WERI-Rb-1 (cell line): ENCODE measurements at regions not wholly inside any gene's neighbourhood (a gene's known extent, or its start where the extent isn't known, plus 50 kb on each side); places are given as distances from the start of the nearest gene placed in this dataset.

Source experiments
- DNase-seq: peaks from one replicate; pipeline ENCODE4 v3.0.0-alpha.2; 2020
- H3K27ac ChIP-seq: fragments of 250-450 bp; sonication (Bioruptor Pico); 2 replicates; pipeline ENCODE4 v1.5.1; 2020; ENCODE audit warnings: mild to moderate bottlenecking, moderate library complexity
- H3K27me3 ChIP-seq: fragments of 250-450 bp; sonication (Bioruptor Pico); 2 replicates; pipeline ENCODE4 v1.5.1; 2021; ENCODE audit warnings: mild to moderate bottlenecking, low read depth, moderate library complexity; ENCODE audit not compliant: insufficient read depth, severe bottlenecking
- H3K36me3 ChIP-seq: fragments of 250-450 bp; sonication (Bioruptor Pico); 2 replicates; pipeline ENCODE4 v1.5.1; 2020; ENCODE audit warnings: mild to moderate bottlenecking, moderate library complexity
- H3K4me3 ChIP-seq: 2 replicates; pipeline ENCODE4 v1.5.1; 2011; ENCODE audit warnings: low read depth, mild to moderate bottlenecking, control low read depth, low read length
- H3K9me3 ChIP-seq: fragments of 250-450 bp; sonication (Bioruptor Pico); 2 replicates; pipeline ENCODE4 v1.5.1; 2021; ENCODE audit warnings: mild to moderate bottlenecking, moderate library complexity; ENCODE audit not compliant: severe bottlenecking
- CTCF ChIP-seq: IDR thresholded peaks from 2 replicates; pipeline ENCODE4 v1.5.1; 2011; ENCODE audit warnings: low read depth, mild to moderate bottlenecking, control low read depth, inconsistent platforms, low read length

DNA sequence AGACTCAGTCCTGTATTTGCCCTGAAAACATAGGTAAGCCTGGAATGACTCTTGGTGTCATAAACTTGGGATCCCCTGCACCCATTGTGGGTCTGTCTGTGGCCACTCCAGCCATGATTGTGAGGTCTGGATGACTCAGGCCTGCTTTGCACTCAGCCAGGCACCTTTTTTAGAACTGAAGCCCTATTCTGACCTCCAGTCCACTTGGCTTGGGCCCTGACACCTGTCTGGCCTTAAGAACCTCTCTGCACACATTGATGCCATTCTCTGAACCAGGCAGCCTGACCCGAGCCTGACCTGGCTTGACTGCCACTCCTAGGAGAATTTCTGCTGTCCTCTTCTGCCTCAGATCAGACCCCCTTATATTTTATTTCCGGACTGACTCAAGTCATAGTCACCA lies 383.7 kb downstream of the MAFB start:
- no peak overlapping the region for H3K4me3 ChIP-seq
- no peaks in the 10 kb centered on the region for H3K36me3 ChIP-seq
- no peaks in the 10 kb centered on the region for H3K9me3 ChIP-seq
- no peak for DNase-seq
- no peak overlapping the region for H3K27ac ChIP-seq
- peaks cover 19% of the 10 kb centered on the region for H3K27me3 ChIP-seq
- TF ChIP-seq CTCF: no peak

- H3K4me3 ChIP-seq: no peak overlapping the region
- H3K27ac ChIP-seq: no peak overlapping the region
- DNase-seq: no peak
- H3K36me3 ChIP-seq: no peaks in the 10 kb centered on the region
- H3K27me3 ChIP-seq: peaks cover 16% of the 10 kb centered on the region
- H3K9me3 ChIP-seq: no peaks in the 10 kb centered on the region
- no peak for TF ChIP-seq CTCF
Observed at GRCh38 chr20:40304119-40304613, 384.9 kb downstream of the MAFB start.

- Histone ChIP-seq H3K27ac (no peak overlapping the region), H3K36me3 (no peaks in the 10 kb centered on the region), H3K4me3 (no peak overlapping the region), H3K9me3 (no peaks in the 10 kb centered on the region), H3K27me3 (peaks cover 3% of the 10 kb centered on the region)
- DNase-seq: no peak
- TF ChIP-seq CTCF: no peak
Observed at GRCh38 chr20:40294747-40295146, 394.3 kb downstream of the MAFB start.

DNA sequence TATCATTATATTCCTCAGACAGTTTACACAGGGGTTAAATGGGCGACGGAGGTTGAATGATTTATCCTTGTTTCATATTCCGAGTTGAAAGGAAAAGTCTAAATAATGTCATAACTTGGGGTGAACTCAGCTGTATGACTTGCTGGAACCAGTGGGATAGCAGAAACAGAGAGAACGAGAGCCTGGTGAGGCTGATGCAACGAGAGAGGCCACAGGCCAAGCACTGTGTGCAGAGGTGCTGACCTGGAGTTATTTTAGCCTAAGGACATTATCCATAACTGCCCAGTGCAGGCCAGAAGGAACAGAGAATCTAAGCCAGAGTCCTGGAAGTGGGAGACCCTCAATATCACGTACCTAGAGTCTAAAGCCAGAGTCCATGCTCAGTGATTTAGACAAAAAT lies 394.9 kb downstream of the MAFB start:
- Histone ChIP-seq H3K27me3 (no peaks in the 10 kb centered on the region), H3K4me3 (no peak overlapping the region), H3K27ac (no peak overlapping the region), H3K36me3 (no peaks in the 10 kb centered on the region), H3K9me3 (no peaks in the 10 kb centered on the region)
- DNase-seq: no peak
- TF ChIP-seq CTCF: no peak

DNA sequence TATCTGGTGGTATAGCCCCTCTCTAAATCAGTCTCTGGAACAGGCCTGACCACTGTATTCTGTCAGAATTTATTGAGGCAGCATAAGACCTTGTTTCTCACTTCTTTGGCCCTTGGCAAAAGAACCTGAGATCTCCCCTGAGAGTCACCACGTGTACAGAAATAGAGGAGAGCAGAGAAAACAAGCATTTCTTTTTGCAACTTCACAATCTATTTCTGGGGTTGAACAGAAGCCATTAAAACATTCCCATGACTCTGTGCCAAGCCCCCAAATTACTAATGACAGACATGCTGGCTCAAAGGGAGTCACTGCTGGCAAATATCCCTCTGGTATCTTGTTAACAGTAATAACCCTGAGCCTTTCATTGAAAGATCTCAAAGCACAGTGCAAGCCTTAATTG lies 395.3 kb downstream of the MAFB start:
- H3K36me3 ChIP-seq: no peaks in the 10 kb centered on the region
- H3K27ac ChIP-seq: no peak overlapping the region
- H3K4me3 ChIP-seq: no peak overlapping the region
- TF ChIP-seq CTCF: no peak
- peaks cover under 1% of the 10 kb centered on the region for H3K27me3 ChIP-seq
- no peak for DNase-seq
- H3K9me3 ChIP-seq: no peaks in the 10 kb centered on the region

DNA sequence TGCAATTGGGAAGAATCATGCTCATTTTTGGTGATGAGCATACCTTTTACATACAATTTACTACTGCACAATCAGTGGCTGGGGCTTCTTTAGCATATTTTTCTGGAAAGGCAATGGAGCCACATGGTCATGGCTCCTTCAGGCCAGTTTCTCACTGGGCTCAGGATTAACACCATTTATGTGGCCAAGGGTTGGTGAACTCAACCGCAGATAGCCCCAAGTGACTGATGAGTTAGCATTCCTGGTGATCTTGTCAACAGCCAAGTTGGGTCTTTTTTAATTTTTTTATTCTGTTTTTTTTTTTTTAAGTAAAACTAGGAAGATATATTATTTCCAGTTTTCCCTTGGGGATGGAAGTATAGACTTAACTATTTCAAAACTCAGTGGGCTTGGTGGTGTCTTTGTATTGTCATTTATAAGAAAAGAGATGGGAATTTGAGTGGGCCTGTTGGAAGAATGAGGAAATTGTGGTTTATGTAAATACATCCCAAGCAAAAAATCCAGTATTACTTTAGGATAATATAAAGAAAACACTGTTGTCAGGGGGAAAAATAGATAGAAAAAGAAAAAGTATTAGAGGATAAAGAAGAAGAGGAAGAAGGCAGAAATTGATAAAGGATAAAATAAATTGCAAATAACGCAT lies 397.4 kb downstream of the MAFB start:
- no peak overlapping the region for H3K4me3 ChIP-seq
- no peak for TF ChIP-seq CTCF

More for the DNA sequence above, 397.4 kb downstream of the MAFB start:
- peaks cover 6% of the 10 kb centered on the region for H3K27me3 ChIP-seq
- H3K9me3 ChIP-seq: no peaks in the 10 kb centered on the region
- no peaks in the 10 kb centered on the region for H3K36me3 ChIP-seq
- DNase-seq: no peak
- H3K27ac ChIP-seq: no peak overlapping the region
